HepG2 (cell line): ENCODE measurements at regions not wholly inside any gene's neighbourhood (a gene's known extent, or its start where the extent isn't known, plus 50 kb on each side); places are given as distances from the start of the nearest gene placed in this dataset.

Experiments
- CTCF ChIP-seq: sonication (generic); formaldehyde crosslinking; IDR thresholded peaks from 2 replicates; pipeline ENCODE4 v1.5.0; 2020; ENCODE audit warnings: mild to moderate bottlenecking, missing genetic modification reagents, moderate library complexity
- HES4 ChIP-seq: sonication (generic); formaldehyde crosslinking; IDR thresholded peaks from 2 replicates; pipeline ENCODE4 v1.9.0; 2021; ENCODE audit warnings: mild to moderate bottlenecking, missing genetic modification reagents, borderline replicate concordance
- MAFK ChIP-seq, 2 experiments: IDR thresholded peaks in 1 of 2; conservative IDR thresholded peaks in 1 of 2; 2 replicates each; pipeline ENCODE4 v1.6.1; 2011; ENCODE audit warnings: improper control_type of control experiment in 2 of 2, low read length in 2 of 2
- MYC ChIP-seq: sonication (generic); formaldehyde crosslinking; IDR thresholded peaks from 2 replicates; pipeline ENCODE4 v1.9.0; 2021; ENCODE audit warnings: missing genetic modification reagents, borderline replicate concordance
- NR2C2 ChIP-seq: sonication (generic); formaldehyde crosslinking; IDR thresholded peaks from 2 replicates; pipeline ENCODE4 v1.4.0; 2020; ENCODE audit warnings: missing genetic modification reagents, mild to moderate bottlenecking, moderate library complexity, borderline replicate concordance
- POLR2A ChIP-seq, 2 experiments: IDR thresholded peaks; 2 replicates each; pipeline ENCODE4 v1.6.1; 2011; ENCODE audit warnings: low read depth in 2 of 2, low read length in 2 of 2, mild to moderate bottlenecking in 1 of 2, moderate library complexity in 1 of 2; ENCODE audit not compliant: insufficient read depth in 1 of 2
- SRSF1 ChIP-seq: fragments of 200-400 bp; formaldehyde crosslinking; optimal IDR thresholded peaks from 2 replicates; pipeline ENCODE3; 2017; ENCODE audit warnings: mild to moderate bottlenecking, low read depth, low read length, moderate library complexity
- ZNF24 ChIP-seq: fragments of 450-650 bp; IDR thresholded peaks from 2 replicates; pipeline ENCODE4 v1.6.1; 2017; ENCODE audit warnings: antibody characterized with exemption, mild to moderate bottlenecking

GRCh38 chr17:70699408-70699807 is 530.1 kb downstream of the KCNJ2 start:
- TF ChIP-seq CTCF (CRISPR knock-in tag) (no peak), SRSF1 (no peak), NR2C2 (CRISPR knock-in tag) (no peak), HES4 (CRISPR knock-in tag) (no peak), MAFK (conservative IDR thresholded peaks at IDR 0.05 in 1 of 2, IDR thresholded peaks at IDR 0.05 in 1 of 2; ENCODE audit: low read length in 2 of 2) (no peak), POLR2A (IDR thresholded peaks at IDR 0.05; ENCODE audit: insufficient read depth in 1 of 2, low read depth in 2 of 2, low read length in 2 of 2) (no peak), MYC (CRISPR knock-in tag) (no peak), ZNF24 (no peak)
